GM12878 (cell line): ENCODE measurements at regions not wholly inside any gene's neighbourhood (a gene's known extent, or its start where the extent isn't known, plus 50 kb on each side); places are given as distances from the start of the nearest gene placed in this dataset.

Experiments
- CHD2 ChIP-seq: IDR thresholded peaks from 2 replicates; pipeline ENCODE4 v1.6.1; 2011; ENCODE audit warnings: low read depth, low read length, improper control_type of control experiment, borderline replicate concordance
- CREB1 ChIP-seq: IDR thresholded peaks from 2 replicates; pipeline ENCODE4 v1.6.1; 2012; ENCODE audit warnings: low read depth, mild to moderate bottlenecking, inconsistent platforms
- EGR1 ChIP-seq, 2 experiments: IDR thresholded peaks; 1 replicate in 1 of 2; 2 replicates in 1 of 2; pipeline ENCODE4 v1.6.1; 2011 to 2012; ENCODE audit warnings: low read depth in 2 of 2, low read length in 2 of 2, borderline replicate concordance in 1 of 2, mild to moderate bottlenecking in 1 of 2, moderate library complexity in 1 of 2
- HCFC1 ChIP-seq: fragments of 150-350 bp; IDR thresholded peaks from 2 replicates; pipeline ENCODE4 v1.6.1; 2014; ENCODE audit warnings: low read length
- JUND ChIP-seq: IDR thresholded peaks from 2 replicates; pipeline ENCODE4 v1.6.1; 2012; ENCODE audit warnings: low read depth, mild to moderate bottlenecking, low read length, improper control_type of control experiment, moderate library complexity
- KDM1A ChIP-seq: fragments of 200-600 bp; sonication (generic); IDR thresholded peaks from 2 replicates; pipeline ENCODE4 v1.6.1; 2016; ENCODE audit warnings: borderline replicate concordance
- POLR2A ChIP-seq: IDR thresholded peaks from 2 replicates; pipeline ENCODE4 v1.6.1; 2011; ENCODE audit warnings: low read depth, mild to moderate bottlenecking, low read length
- SIN3A ChIP-seq: IDR thresholded peaks from 2 replicates; pipeline ENCODE4 v1.6.1; 2012; ENCODE audit warnings: low read depth, low read length, improper control_type of control experiment
- WRNIP1 ChIP-seq: IDR thresholded peaks from 2 replicates; pipeline ENCODE4 v1.6.1; 2011; ENCODE audit warnings: low read depth, low read length, improper control_type of control experiment, borderline replicate concordance
- TF ChIP-seq, protein P1 (sequence below), 3 experiments: IDR thresholded peaks in 2 of 3; conservative IDR thresholded peaks in 1 of 3; 2 replicates each; pipeline ENCODE4 v1.5.1; 2011; ENCODE audit warnings: low read depth in 3 of 3, low read length in 3 of 3, mild to moderate bottlenecking in 3 of 3, control low read depth in 2 of 3, moderate library complexity in 2 of 3, inconsistent platforms in 1 of 3, mixed read lengths in 1 of 3; ENCODE audit not compliant: control insufficient read depth in 2 of 3, insufficient read depth in 1 of 3; ENCODE audit errors: extremely low read depth in 1 of 3

DNA sequence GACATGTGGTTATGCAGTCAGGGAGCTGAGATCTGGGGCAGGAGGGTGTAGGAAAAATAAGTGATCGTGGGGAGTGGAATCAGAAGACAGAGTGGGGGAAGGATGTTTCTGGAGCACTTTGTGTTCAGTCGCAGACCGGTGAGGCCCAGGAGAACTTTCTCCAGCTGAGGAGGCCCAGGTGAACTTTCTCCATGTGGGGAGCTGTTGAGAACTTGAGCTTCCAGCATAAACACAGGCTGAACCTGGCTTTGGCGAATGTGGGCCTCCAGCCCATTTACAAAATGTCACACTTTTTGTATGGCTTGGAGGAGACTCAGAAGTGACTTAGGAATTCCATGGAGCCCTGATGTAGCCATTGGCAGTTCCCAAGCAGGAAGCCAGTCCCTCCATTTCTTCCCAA lies 108.5 kb downstream of the VAPA start:
- TF ChIP-seq, protein P1, sequence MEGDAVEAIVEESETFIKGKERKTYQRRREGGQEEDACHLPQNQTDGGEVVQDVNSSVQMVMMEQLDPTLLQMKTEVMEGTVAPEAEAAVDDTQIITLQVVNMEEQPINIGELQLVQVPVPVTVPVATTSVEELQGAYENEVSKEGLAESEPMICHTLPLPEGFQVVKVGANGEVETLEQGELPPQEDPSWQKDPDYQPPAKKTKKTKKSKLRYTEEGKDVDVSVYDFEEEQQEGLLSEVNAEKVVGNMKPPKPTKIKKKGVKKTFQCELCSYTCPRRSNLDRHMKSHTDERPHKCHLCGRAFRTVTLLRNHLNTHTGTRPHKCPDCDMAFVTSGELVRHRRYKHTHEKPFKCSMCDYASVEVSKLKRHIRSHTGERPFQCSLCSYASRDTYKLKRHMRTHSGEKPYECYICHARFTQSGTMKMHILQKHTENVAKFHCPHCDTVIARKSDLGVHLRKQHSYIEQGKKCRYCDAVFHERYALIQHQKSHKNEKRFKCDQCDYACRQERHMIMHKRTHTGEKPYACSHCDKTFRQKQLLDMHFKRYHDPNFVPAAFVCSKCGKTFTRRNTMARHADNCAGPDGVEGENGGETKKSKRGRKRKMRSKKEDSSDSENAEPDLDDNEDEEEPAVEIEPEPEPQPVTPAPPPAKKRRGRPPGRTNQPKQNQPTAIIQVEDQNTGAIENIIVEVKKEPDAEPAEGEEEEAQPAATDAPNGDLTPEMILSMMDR (IDR thresholded peaks at IDR 0.05 in 2 of 3, conservative IDR thresholded peaks at IDR 0.05 in 1 of 3; ENCODE audit: control insufficient read depth in 2 of 3, extremely low read depth in 1 of 3, insufficient read depth in 1 of 3, low read depth in 3 of 3, low read length in 3 of 3), result no peak
- TF ChIP-seq CREB1 (no peak), POLR2A (no peak), CHD2 (no peak), HCFC1 (no peak), EGR1 (IDR thresholded peaks at IDR 0.05; ENCODE audit: borderline replicate concordance in 1 of 2, low read depth in 2 of 2, low read length in 2 of 2) (no peak), JUND (no peak), WRNIP1 (no peak), KDM1A (no peak), SIN3A (no peak)
